ENCODE measurements at regions not wholly inside any gene's neighbourhood (a gene's known extent, or its start where the extent isn't known, plus 50 kb on each side); places are given as distances from the start of the nearest gene placed in this dataset.

GRCh38 chr3:82509106-82509842 lies 747.8 kb upstream of the GBE1 start:
- Histone ChIP-seq H3K4me1 (no peaks in the 10 kb centered on the region), H3K27ac (no peak overlapping the region), H3K4me3 (no peak overlapping the region), H3K4me2 (no peak overlapping the region), H3K9me3 (no peaks in the 10 kb centered on the region)
- DNase-seq (ENCODE audit: low read depth in 1 of 2, low spot score in 1 of 2) (no peak), ATAC-seq (no peak), FAIRE-seq (no peak)
- ChIA-PET POLR2A (no interaction called here), CTCF (interaction anchor here (0.9 kb wide), 1 partner anchor 13 kb away, joined by 3 read pairs; no protein-coding TSS in a partner anchor)
- no peak for TF ChIP-seq HDAC2 (IDR thresholded peaks at IDR 0.05)
- 33% methylated on average over 8 of the region's 9 CpGs for WGBS (ENCODE audit: missing lambda C conversion rate)

GRCh38 chr3:82506204-82506603 lies 744.8 kb upstream of the GBE1 start:
- CTCF ChIA-PET, result no interaction called here
- TF ChIP-seq EP300 (IDR thresholded peaks at IDR 0.05) (no peak), GATA3 (IDR thresholded peaks at IDR 0.05; ENCODE audit: borderline replicate concordance) (no peak), RFX5 (IDR thresholded peaks at IDR 0.05) (no peak), ZC3H11A (IDR thresholded peaks at IDR 0.05) (no peak), FOXS1 (CRISPR knock-in tag; IDR thresholded peaks at IDR 0.05) (no peak), CBX8 (IDR thresholded peaks at IDR 0.05) (no peak), HOXA7 (CRISPR knock-in tag; IDR thresholded peaks at IDR 0.05) (no peak), TP53 (CRISPR knock-in tag; IDR thresholded peaks at IDR 0.05) (no peak), ZSCAN20 (CRISPR knock-in tag; IDR thresholded peaks at IDR 0.05) (no peak), EHMT2 (IDR thresholded peaks at IDR 0.05; ENCODE audit: low read depth) (no peak), MAZ (IDR thresholded peaks at IDR 0.05; ENCODE audit: borderline replicate concordance, low read depth, low read length) (no peak)
- TF ChIP-seq, protein P1, sequence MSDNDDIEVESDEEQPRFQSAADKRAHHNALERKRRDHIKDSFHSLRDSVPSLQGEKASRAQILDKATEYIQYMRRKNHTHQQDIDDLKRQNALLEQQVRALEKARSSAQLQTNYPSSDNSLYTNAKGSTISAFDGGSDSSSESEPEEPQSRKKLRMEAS (IDR thresholded peaks at IDR 0.05), result no peak
- POLR2A ChIA-PET, result no interaction called here
- Histone ChIP-seq H3K4me3 (no peak overlapping the region), H3K4me2 (no peak overlapping the region), H3K27ac (no peak overlapping the region), H3K4me1 (no peaks in the 10 kb centered on the region), H3K9me3 (no peaks in the 10 kb centered on the region)
- FAIRE-seq (no peak), DNase-seq (ENCODE audit: low read depth in 1 of 2, low spot score in 1 of 2) (no peak), ATAC-seq (no peak)
- WGBS (ENCODE audit: missing lambda C conversion rate), result 48% methylated on average over 4 of the region's 6 CpGs

GRCh38 chr3:82505079-82505756 lies 743.8 kb upstream of the GBE1 start:
- Histone ChIP-seq H3K4me2 (no peak overlapping the region), H3K4me3 (no peak overlapping the region), H3K27ac (no peak overlapping the region), H3K4me1 (no peaks in the 10 kb centered on the region), H3K9me3 (no peaks in the 10 kb centered on the region)
- TF ChIP-seq JUNB (IDR thresholded peaks at IDR 0.05) (no peak), TFCP2L1 (CRISPR knock-in tag; IDR thresholded peaks at IDR 0.05) (no peak), MYC (IDR thresholded peaks at IDR 0.05; ENCODE audit: borderline replicate concordance, low read length) (no peak), TP53 (CRISPR knock-in tag; IDR thresholded peaks at IDR 0.05) (no peak), JUN (IDR thresholded peaks at IDR 0.05) (no peak), ZSCAN20 (CRISPR knock-in tag; IDR thresholded peaks at IDR 0.05) (no peak), ESRRA (IDR thresholded peaks at IDR 0.05; ENCODE audit: borderline replicate concordance, low read length) (no peak), HMGXB4 (CRISPR knock-in tag; IDR thresholded peaks at IDR 0.05; ENCODE audit: borderline replicate concordance) (no peak), RFX5 (IDR thresholded peaks at IDR 0.05) (no peak), GATA3 (IDR thresholded peaks at IDR 0.05; ENCODE audit: borderline replicate concordance) (no peak), CBX2 (IDR thresholded peaks at IDR 0.05; ENCODE audit: borderline replicate concordance, low read depth) (no peak), HOXA7 (CRISPR knock-in tag; IDR thresholded peaks at IDR 0.05) (no peak), RNF2 (IDR thresholded peaks at IDR 0.05; ENCODE audit: borderline replicate concordance, low read depth) (no peak), CEBPB (IDR thresholded peaks at IDR 0.05) (no peak)
- TF ChIP-seq, protein P2, sequence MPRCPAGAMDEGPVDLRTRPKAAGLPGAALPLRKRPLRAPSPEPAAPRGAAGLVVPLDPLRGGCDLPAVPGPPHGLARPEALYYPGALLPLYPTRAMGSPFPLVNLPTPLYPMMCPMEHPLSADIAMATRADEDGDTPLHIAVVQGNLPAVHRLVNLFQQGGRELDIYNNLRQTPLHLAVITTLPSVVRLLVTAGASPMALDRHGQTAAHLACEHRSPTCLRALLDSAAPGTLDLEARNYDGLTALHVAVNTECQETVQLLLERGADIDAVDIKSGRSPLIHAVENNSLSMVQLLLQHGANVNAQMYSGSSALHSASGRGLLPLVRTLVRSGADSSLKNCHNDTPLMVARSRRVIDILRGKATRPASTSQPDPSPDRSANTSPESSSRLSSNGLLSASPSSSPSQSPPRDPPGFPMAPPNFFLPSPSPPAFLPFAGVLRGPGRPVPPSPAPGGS (IDR thresholded peaks at IDR 0.05), result no peak
- ATAC-seq, result no peak
- DNase-seq (ENCODE audit: low read depth in 1 of 2, low spot score in 1 of 2), result no peak
- ChIA-PET POLR2A (no interaction called here), CTCF (no interaction called here)
- WGBS (ENCODE audit: missing lambda C conversion rate), result 43% methylated on average over 7 of the region's 17 CpGs
- no peak for FAIRE-seq
